WTC11 (cell line): ENCODE measurements at regions not wholly inside any gene's neighbourhood (a gene's known extent, or its start where the extent isn't known, plus 50 kb on each side); places are given as distances from the start of the nearest gene placed in this dataset.

ENCODE experiments used
- ATAC-seq: fragments of 200-7000 bp; cut with Tn5 transposase; 2 replicates; pipeline ENCODE4 v1.10.0; 2021; ENCODE audit warnings: mild to moderate bottlenecking, moderate library complexity
- CTCF ChIA-PET: fragments of 300-600 bp; sonication (Branson Sonifier 250); formaldehyde crosslinking; loops from one replicate; lab custom pipeline; 2021; ENCODE audit warnings: antibody characterized with exemption; lab: Charles Lee
- POLR2A ChIA-PET: fragments of 350-600 bp; sonication (Branson Sonifier 250); formaldehyde crosslinking; loops from one replicate; lab custom pipeline; 2021; ENCODE audit warnings: antibody characterized with exemption; lab: Charles Lee
- DNase-seq: peaks from one replicate; pipeline ENCODE4 v3.0.0; 2021; ENCODE audit warnings: low spot score
- H3K27ac Mint-ChIP-seq: 2 replicates; pipeline ENCODE4 v1.8.0; 2021; ENCODE audit warnings: mixed read lengths
- H3K27me3 Mint-ChIP-seq: 2 replicates; pipeline ENCODE4 v1.8.0; 2021; ENCODE audit warnings: low read depth, mild to moderate bottlenecking, moderate library complexity, mixed read lengths
- H3K36me3 Mint-ChIP-seq: 2 replicates; pipeline ENCODE4 v1.8.0; 2021; ENCODE audit warnings: mixed read lengths
- H3K4me1 Mint-ChIP-seq: 2 replicates; pipeline ENCODE4 v1.8.0; 2022; ENCODE audit warnings: mixed read lengths
- H3K4me3 Mint-ChIP-seq: 2 replicates; pipeline ENCODE4 v1.8.0; 2021; ENCODE audit warnings: mild to moderate bottlenecking, moderate library complexity, mixed read lengths
- H3K9me3 Mint-ChIP-seq: 2 replicates; pipeline ENCODE4 v1.8.0; 2021; ENCODE audit warnings: mixed read lengths
- AFF4 ChIP-seq: sonication (generic); formaldehyde crosslinking; IDR thresholded peaks from 2 replicates; pipeline ENCODE4 v1.8.1; 2023; ENCODE audit warnings: mild to moderate bottlenecking, missing genetic modification reagents, borderline replicate concordance
- ATF2 ChIP-seq: sonication (generic); formaldehyde crosslinking; IDR thresholded peaks from 2 replicates; pipeline ENCODE4 v1.8.1; 2022; ENCODE audit warnings: low read depth, missing genetic modification reagents, borderline replicate concordance
- EMX1 ChIP-seq: fragments of 250-450 bp; sonication (Bioruptor Pico); IDR thresholded peaks from 2 replicates; pipeline ENCODE4 v1.8.0; 2021; ENCODE audit warnings: mild to moderate bottlenecking
- GABPB1 ChIP-seq: sonication (generic); formaldehyde crosslinking; IDR thresholded peaks from 2 replicates; pipeline ENCODE4 v1.8.1; 2023; ENCODE audit warnings: mild to moderate bottlenecking, missing genetic modification reagents
- GRHL2 ChIP-seq: fragments of 250-450 bp; sonication (Bioruptor Pico); IDR thresholded peaks from 2 replicates; pipeline ENCODE4 v1.8.0; 2022; ENCODE audit warnings: mild to moderate bottlenecking, moderate library complexity; ENCODE audit not compliant: insufficient replicate concordance, severe bottlenecking
- IRF2 ChIP-seq: sonication (generic); formaldehyde crosslinking; IDR thresholded peaks from 2 replicates; pipeline ENCODE4 v1.8.0; 2022; ENCODE audit warnings: low read depth, missing genetic modification reagents, borderline replicate concordance
- NFATC4 ChIP-seq: fragments of 250-450 bp; sonication (Bioruptor Pico); IDR thresholded peaks from 2 replicates; pipeline ENCODE4 v1.9.0; 2021; ENCODE audit warnings: mild to moderate bottlenecking
- NFE2L1 ChIP-seq: sonication (generic); formaldehyde crosslinking; IDR thresholded peaks from 2 replicates; pipeline ENCODE4 v1.8.1; 2023; ENCODE audit warnings: missing genetic modification reagents
- NR1H2 ChIP-seq: sonication (generic); formaldehyde crosslinking; IDR thresholded peaks from 2 replicates; pipeline ENCODE4 v1.9.0; 2021; ENCODE audit warnings: mild to moderate bottlenecking, moderate library complexity, missing genetic modification reagents
- OVOL2 ChIP-seq: fragments of 250-450 bp; sonication (Bioruptor Pico); IDR thresholded peaks from 2 replicates; pipeline ENCODE4 v1.9.0; 2021; ENCODE audit warnings: mild to moderate bottlenecking, borderline replicate concordance
- SMAD4 ChIP-seq: sonication (generic); formaldehyde crosslinking; IDR thresholded peaks from 2 replicates; pipeline ENCODE4 v1.8.0; 2022; ENCODE audit warnings: mild to moderate bottlenecking, missing genetic modification reagents
- ZBTB43 ChIP-seq: sonication (generic); formaldehyde crosslinking; IDR thresholded peaks from 2 replicates; pipeline ENCODE4 v1.8.1; 2023; ENCODE audit warnings: mild to moderate bottlenecking, missing genetic modification reagents
- ZNF138 ChIP-seq: sonication (generic); formaldehyde crosslinking; conservative IDR thresholded peaks from 2 replicates; pipeline ENCODE4 v1.8.1; 2022; ENCODE audit warnings: mild to moderate bottlenecking, moderate library complexity, missing genetic modification reagents
- ZNF396 ChIP-seq: fragments of 250-450 bp; sonication (Bioruptor Pico); IDR thresholded peaks from 2 replicates; pipeline ENCODE4 v1.8.0; 2021; ENCODE audit warnings: mild to moderate bottlenecking, moderate library complexity, borderline replicate concordance
- TF ChIP-seq, protein P1 (sequence below): sonication (generic); formaldehyde crosslinking; IDR thresholded peaks from 2 replicates; pipeline ENCODE4 v1.8.1; 2023; ENCODE audit warnings: mild to moderate bottlenecking, moderate library complexity, missing genetic modification reagents
- TF ChIP-seq, protein P2 (sequence below): sonication (generic); formaldehyde crosslinking; IDR thresholded peaks from 2 replicates; pipeline ENCODE4 v1.8.0; 2022; ENCODE audit warnings: mild to moderate bottlenecking, missing genetic modification reagents
- TF ChIP-seq, protein P3 (sequence below): fragments of 250-450 bp; sonication (Bioruptor Pico); conservative IDR thresholded peaks from 2 replicates; pipeline ENCODE4 v1.9.0; 2021; ENCODE audit warnings: mild to moderate bottlenecking

DNA sequence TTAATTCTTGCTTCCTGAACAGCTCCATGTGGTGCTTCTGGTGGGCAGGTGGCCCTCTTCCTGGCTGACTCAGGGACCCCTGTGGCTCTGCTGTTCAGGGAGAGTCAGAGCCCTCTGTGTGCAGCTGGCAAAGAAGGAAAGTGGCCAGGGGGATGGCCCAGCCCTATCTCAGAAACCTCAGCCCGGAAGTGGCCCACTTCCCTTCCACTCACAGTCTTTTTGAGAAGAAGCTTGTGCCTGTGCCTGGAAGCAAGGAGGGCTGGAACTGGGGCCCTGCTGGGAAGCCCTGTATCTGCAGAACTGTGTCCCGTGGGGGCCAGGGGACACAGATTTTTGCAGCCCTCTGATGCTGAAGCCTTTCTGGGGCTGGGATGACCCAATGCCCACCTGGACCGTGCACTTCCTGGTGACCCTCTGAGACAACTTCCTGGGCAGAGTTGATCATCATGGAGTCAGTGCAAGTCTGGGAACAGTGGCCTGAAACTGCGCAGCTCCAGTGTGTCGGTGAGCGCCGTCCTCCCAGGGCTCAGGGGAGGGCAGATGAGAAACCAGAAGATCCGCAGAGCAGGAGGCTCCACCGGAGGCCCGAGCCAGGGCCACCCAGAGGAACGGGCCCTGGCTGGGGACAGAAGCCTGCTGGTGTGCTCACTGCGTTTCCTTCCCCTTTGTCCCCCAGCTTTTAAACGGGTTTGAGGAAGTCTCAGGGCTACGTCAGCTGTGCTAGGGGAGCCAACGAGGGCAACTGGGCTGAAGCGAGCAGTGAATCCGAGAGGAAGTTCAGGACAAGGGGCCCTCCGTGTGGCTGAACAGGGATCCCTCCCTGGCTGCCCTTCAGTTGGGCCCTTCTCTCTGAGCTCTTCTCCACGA lies 217.4 kb upstream of the RTL1 start:
- ChIA-PET POLR2A (no interaction called here), CTCF (interaction anchor here (1.9 kb wide), 1 partner anchor 62 kb away, joined by 6 read pairs; no protein-coding TSS in a partner anchor)
- no peak for DNase-seq
- Mint-ChIP-seq H3K9me3 (no peaks in the 10 kb centered on the region), H3K27me3 (peaks cover 7% of the 10 kb centered on the region; the same call in 1 of the 2 replicates), H3K4me3 (no peak overlapping the region), H3K4me1 (peaks cover 21% of the 10 kb centered on the region), H3K27ac (no peak overlapping the region), H3K36me3 (no peaks in the 10 kb centered on the region)
- ATAC-seq: no peak; the same call in 1 of the 2 replicates
- TF ChIP-seq, protein P1, sequence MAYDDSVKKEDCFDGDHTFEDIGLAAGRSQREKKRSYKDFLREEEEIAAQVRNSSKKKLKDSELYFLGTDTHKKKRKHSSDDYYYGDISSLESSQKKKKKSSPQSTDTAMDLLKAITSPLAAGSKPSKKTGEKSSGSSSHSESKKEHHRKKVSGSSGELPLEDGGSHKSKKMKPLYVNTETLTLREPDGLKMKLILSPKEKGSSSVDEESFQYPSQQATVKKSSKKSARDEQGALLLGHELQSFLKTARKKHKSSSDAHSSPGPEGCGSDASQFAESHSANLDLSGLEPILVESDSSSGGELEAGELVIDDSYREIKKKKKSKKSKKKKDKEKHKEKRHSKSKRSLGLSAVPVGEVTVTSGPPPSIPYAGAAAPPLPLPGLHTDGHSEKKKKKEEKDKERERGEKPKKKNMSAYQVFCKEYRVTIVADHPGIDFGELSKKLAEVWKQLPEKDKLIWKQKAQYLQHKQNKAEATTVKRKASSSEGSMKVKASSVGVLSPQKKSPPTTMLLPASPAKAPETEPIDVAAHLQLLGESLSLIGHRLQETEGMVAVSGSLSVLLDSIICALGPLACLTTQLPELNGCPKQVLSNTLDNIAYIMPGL (CRISPR knock-in tag): no peak
- TF ChIP-seq OVOL2 (CRISPR knock-in tag): no peak

- Mint-ChIP-seq H3K9me3 (no peaks in the 10 kb centered on the region), H3K36me3 (no peaks in the 10 kb centered on the region), H3K27me3 (peaks cover 7% of the 10 kb centered on the region; the same call in 1 of the 2 replicates), H3K27ac (no peak overlapping the region), H3K4me1 (peaks cover 13% of the 10 kb centered on the region; the same call in 1 of the 2 replicates), H3K4me3 (no peak overlapping the region)
- TF ChIP-seq NR1H2 (CRISPR knock-in tag): no peak
- TF ChIP-seq ATF2 (CRISPR knock-in tag): no peak
- no peak for TF ChIP-seq SMAD4 (CRISPR knock-in tag)
- TF ChIP-seq NFE2L1: no peak
- TF ChIP-seq, protein P2, sequence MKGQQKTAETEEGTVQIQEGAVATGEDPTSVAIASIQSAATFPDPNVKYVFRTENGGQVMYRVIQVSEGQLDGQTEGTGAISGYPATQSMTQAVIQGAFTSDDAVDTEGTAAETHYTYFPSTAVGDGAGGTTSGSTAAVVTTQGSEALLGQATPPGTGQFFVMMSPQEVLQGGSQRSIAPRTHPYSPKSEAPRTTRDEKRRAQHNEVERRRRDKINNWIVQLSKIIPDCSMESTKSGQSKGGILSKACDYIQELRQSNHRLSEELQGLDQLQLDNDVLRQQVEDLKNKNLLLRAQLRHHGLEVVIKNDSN (CRISPR knock-in tag): no peak
- no peak for TF ChIP-seq AFF4
- TF ChIP-seq EMX1 (CRISPR knock-in tag): no peak
- TF ChIP-seq GRHL2 (CRISPR knock-in tag): no peak
- no peak for TF ChIP-seq NFATC4
- TF ChIP-seq ZNF396 (CRISPR knock-in tag): no peak
- no peak for TF ChIP-seq GABPB1 (CRISPR knock-in tag)
- TF ChIP-seq IRF2: no peak
- TF ChIP-seq, protein P3, sequence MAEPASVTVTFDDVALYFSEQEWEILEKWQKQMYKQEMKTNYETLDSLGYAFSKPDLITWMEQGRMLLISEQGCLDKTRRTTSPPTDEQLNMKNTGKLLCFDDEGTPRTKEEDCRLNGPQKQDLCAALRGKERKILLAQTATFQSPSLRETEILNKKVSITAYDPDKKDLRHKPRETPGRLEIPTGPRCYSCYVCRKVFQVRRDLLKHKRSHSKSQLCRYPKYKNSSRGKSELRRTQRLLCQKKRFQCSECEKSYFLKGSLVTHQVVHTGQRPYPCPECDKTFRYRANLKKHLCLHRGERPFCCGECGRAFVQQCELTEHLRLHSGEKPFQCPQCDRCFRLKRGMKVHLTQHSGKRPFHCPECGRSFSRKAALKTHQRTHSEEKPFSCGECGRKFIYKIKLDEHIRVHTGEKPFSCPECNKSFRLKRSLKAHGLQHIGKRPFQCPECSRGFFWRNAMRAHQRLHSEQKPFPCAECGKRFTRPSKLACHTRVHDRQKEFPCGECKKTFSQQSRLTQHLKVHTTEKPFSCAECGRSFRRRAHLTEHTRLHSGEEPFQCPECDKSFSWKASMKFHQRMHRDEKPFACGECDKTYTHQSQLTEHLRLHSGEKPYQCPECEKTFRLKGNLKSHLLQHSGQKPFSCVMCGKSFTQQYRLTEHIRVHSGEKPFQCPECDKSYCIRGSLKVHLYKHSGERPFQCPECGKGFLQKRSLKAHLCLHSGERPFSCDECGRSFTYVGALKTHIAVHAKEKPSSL (CRISPR knock-in tag): no peak
- no peak for TF ChIP-seq ZBTB43 (CRISPR knock-in tag)
- TF ChIP-seq ZNF138 (CRISPR knock-in tag): no peak
- ChIA-PET CTCF (interaction anchor here (1.9 kb wide), 1 partner anchor 62 kb away, joined by 6 read pairs; no protein-coding TSS in a partner anchor), POLR2A (no interaction called here)
- DNase-seq (no peak), ATAC-seq (no peak)
Observed at GRCh38 chr14:101121508-101122139, 218.1 kb upstream of the RTL1 start.
